ENCODE measurements at regions not wholly inside any gene's neighbourhood (a gene's known extent, or its start where the extent isn't known, plus 50 kb on each side); places are given as distances from the start of the nearest gene placed in this dataset.

GRCh38 chr4:126954537-126955291 lies 678.0 kb upstream of the INTU start:
- TF ChIP-seq CTCF (IDR thresholded peaks at IDR 0.05) = no peak
- TF ChIP-seq ZFX (IDR thresholded peaks at IDR 0.05; ENCODE audit: borderline replicate concordance) = no peak

All from 22Rv1 (cell line).